ENCODE measurements at regions not wholly inside any gene's neighbourhood (a gene's known extent, or its start where the extent isn't known, plus 50 kb on each side); places are given as distances from the start of the nearest gene placed in this dataset.

- H3K4me1 ChIP-seq (ENCODE audit: control insufficient read depth, insufficient read depth, low read length) = no peaks in the 10 kb centered on the region
- TF ChIP-seq ZNF354C (tag by site-specific recombination; IDR thresholded peaks at IDR 0.05; ENCODE audit: borderline replicate concordance, low read depth) (no peak), ZNF561 (tag by site-specific recombination; IDR thresholded peaks at IDR 0.05; ENCODE audit: borderline replicate concordance) (no peak), ZNF501 (tag by site-specific recombination; IDR thresholded peaks at IDR 0.05) (no peak), ZBTB17 (tag by site-specific recombination; IDR thresholded peaks at IDR 0.05) (no peak), ZNF629 (tag by site-specific recombination; IDR thresholded peaks at IDR 0.05) (no peak), ZNF623 (tag by site-specific recombination; IDR thresholded peaks at IDR 0.05) (no peak), ZNF624 (tag by site-specific recombination; IDR thresholded peaks at IDR 0.05) (no peak), ZNF10 (tag by site-specific recombination; IDR thresholded peaks at IDR 0.05) (no peak), YY2 (tag by site-specific recombination; IDR thresholded peaks at IDR 0.05) (no peak), GFI1B (tag by site-specific recombination; IDR thresholded peaks at IDR 0.05) (no peak), ZBTB21 (tag by site-specific recombination; IDR thresholded peaks at IDR 0.05) (no peak), ZNF677 (tag by site-specific recombination; IDR thresholded peaks at IDR 0.05) (no peak), ZNF394 (tag by site-specific recombination; IDR thresholded peaks at IDR 0.05; ENCODE audit: borderline replicate concordance) (no peak), ZNF704 (tag by site-specific recombination; IDR thresholded peaks at IDR 0.05) (no peak)
- H3K4me3 ChIP-seq (ENCODE audit: low read depth, low read length) = no peak overlapping the region
- no peak overlapping the region for H3K27ac ChIP-seq (ENCODE audit: extremely low read depth, low read depth, low read length)
- POLR2A ChIA-PET = no interaction called here
- H3K9me3 ChIP-seq (ENCODE audit: control insufficient read depth, insufficient read depth, low read depth, low read length) = no peaks in the 10 kb centered on the region
- CTCF ChIA-PET = no interaction called here
- no peaks in the 10 kb centered on the region for H3K36me3 ChIP-seq (ENCODE audit: control insufficient read depth in 2 of 2, insufficient read depth in 1 of 2, low read length in 2 of 2)
These were observed 68.0 kb upstream of the AP4E1 start for GRCh38 chr15:50840520-50840919.

- ChIA-PET POLR2A (no interaction called here), CTCF (no interaction called here)
- Histone ChIP-seq H3K27ac (ENCODE audit: extremely low read depth, low read depth, low read length) (no peak overlapping the region), H3K4me3 (ENCODE audit: low read depth, low read length) (no peak overlapping the region), H3K4me1 (ENCODE audit: control insufficient read depth, insufficient read depth, low read length) (no peaks in the 10 kb centered on the region), H3K36me3 (ENCODE audit: control insufficient read depth in 2 of 2, insufficient read depth in 1 of 2, low read length in 2 of 2) (no peaks in the 10 kb centered on the region), H3K9me3 (ENCODE audit: control insufficient read depth, insufficient read depth, low read depth, low read length) (no peaks in the 10 kb centered on the region)
- TF ChIP-seq ZNF623 (tag by site-specific recombination; IDR thresholded peaks at IDR 0.05) = no peak
These were observed 71.2 kb upstream of the AP4E1 start for GRCh38 chr15:50837256-50837770.

- Histone ChIP-seq H3K27ac (ENCODE audit: extremely low read depth, low read depth, low read length) (no peak overlapping the region), H3K4me1 (ENCODE audit: control insufficient read depth, insufficient read depth, low read length) (peaks cover 3% of the 10 kb centered on the region; the same call in 1 of the 2 replicates), H3K4me3 (ENCODE audit: low read depth, low read length) (no peak overlapping the region), H3K9me3 (ENCODE audit: control insufficient read depth, insufficient read depth, low read depth, low read length) (no peaks in the 10 kb centered on the region), H3K36me3 (ENCODE audit: control insufficient read depth in 2 of 2, insufficient read depth in 1 of 2, low read length in 2 of 2) (no peaks in the 10 kb centered on the region)
- ChIA-PET POLR2A (interaction anchor here (0.6 to 0.7 kb wide), 2 partner anchors 11 to 40 kb away, joined by 3 read pairs; no protein-coding TSS in a partner anchor), CTCF (no interaction called here)
- TF ChIP-seq ZNF501 (tag by site-specific recombination; IDR thresholded peaks at IDR 0.05) (no peak), ZXDB (tag by site-specific recombination; IDR thresholded peaks at IDR 0.05) (no peak), SETDB1 (IDR thresholded peaks at IDR 0.05; ENCODE audit: insufficient read length, low read length) (no peak), ZSCAN23 (tag by site-specific recombination; IDR thresholded peaks at IDR 0.05) (no peak), ZNF202 (tag by site-specific recombination; IDR thresholded peaks at IDR 0.05; ENCODE audit: borderline replicate concordance) (no peak), ZNF837 (tag by site-specific recombination; IDR thresholded peaks at IDR 0.05) (no peak)
- TF ChIP-seq, protein P1, sequence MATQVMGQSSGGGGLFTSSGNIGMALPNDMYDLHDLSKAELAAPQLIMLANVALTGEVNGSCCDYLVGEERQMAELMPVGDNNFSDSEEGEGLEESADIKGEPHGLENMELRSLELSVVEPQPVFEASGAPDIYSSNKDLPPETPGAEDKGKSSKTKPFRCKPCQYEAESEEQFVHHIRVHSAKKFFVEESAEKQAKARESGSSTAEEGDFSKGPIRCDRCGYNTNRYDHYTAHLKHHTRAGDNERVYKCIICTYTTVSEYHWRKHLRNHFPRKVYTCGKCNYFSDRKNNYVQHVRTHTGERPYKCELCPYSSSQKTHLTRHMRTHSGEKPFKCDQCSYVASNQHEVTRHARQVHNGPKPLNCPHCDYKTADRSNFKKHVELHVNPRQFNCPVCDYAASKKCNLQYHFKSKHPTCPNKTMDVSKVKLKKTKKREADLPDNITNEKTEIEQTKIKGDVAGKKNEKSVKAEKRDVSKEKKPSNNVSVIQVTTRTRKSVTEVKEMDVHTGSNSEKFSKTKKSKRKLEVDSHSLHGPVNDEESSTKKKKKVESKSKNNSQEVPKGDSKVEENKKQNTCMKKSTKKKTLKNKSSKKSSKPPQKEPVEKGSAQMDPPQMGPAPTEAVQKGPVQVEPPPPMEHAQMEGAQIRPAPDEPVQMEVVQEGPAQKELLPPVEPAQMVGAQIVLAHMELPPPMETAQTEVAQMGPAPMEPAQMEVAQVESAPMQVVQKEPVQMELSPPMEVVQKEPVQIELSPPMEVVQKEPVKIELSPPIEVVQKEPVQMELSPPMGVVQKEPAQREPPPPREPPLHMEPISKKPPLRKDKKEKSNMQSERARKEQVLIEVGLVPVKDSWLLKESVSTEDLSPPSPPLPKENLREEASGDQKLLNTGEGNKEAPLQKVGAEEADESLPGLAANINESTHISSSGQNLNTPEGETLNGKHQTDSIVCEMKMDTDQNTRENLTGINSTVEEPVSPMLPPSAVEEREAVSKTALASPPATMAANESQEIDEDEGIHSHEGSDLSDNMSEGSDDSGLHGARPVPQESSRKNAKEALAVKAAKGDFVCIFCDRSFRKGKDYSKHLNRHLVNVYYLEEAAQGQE (tag by site-specific recombination; IDR thresholded peaks at IDR 0.05) = no peak
These were observed 65.2 kb upstream of the SPPL2A start for GRCh38 chr15:50830477-50831354.

Data from HEK293 (cell line).